HL-60 (cell line): ENCODE measurements at regions not wholly inside any gene's neighbourhood (a gene's known extent, or its start where the extent isn't known, plus 50 kb on each side); places are given as distances from the start of the nearest gene placed in this dataset.

Experiments
- SPI1 ChIP-seq: IDR thresholded peaks from 2 replicates; pipeline ENCODE4 v1.6.1; 2012; ENCODE audit warnings: low read depth, mild to moderate bottlenecking, borderline replicate concordance
- TF ChIP-seq, protein P1 (sequence below): IDR thresholded peaks from one replicate; pipeline ENCODE4 v1.5.1; 2011; ENCODE audit warnings: low read length, control low read depth, inconsistent platforms; ENCODE audit not compliant: insufficient read depth

DNA sequence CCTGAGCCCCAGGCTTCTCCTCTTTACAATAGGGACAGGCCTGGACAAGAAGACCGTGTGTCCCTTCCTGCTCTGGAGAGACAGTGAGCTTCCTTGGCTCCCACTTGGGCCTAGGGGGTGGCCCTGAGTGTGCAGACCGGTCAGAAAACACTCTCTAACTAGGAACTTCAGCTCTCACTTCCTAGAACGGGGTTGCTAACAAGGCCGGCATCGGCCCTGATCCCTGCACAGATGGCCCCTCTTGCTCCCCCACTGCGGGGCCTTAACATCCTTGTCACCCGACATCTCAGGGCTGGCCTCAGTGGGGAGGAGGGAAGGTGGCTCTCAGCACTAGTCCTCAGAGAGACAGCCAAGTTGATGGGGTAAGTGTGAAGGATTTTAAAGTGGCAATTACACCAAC is 406.9 kb downstream of the CTTN start:
- TF ChIP-seq, protein P1, sequence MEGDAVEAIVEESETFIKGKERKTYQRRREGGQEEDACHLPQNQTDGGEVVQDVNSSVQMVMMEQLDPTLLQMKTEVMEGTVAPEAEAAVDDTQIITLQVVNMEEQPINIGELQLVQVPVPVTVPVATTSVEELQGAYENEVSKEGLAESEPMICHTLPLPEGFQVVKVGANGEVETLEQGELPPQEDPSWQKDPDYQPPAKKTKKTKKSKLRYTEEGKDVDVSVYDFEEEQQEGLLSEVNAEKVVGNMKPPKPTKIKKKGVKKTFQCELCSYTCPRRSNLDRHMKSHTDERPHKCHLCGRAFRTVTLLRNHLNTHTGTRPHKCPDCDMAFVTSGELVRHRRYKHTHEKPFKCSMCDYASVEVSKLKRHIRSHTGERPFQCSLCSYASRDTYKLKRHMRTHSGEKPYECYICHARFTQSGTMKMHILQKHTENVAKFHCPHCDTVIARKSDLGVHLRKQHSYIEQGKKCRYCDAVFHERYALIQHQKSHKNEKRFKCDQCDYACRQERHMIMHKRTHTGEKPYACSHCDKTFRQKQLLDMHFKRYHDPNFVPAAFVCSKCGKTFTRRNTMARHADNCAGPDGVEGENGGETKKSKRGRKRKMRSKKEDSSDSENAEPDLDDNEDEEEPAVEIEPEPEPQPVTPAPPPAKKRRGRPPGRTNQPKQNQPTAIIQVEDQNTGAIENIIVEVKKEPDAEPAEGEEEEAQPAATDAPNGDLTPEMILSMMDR, result no peak
- no peak for TF ChIP-seq SPI1
